HEK293 (cell line): ENCODE measurements at regions not wholly inside any gene's neighbourhood (a gene's known extent, or its start where the extent isn't known, plus 50 kb on each side); places are given as distances from the start of the nearest gene placed in this dataset.

Experiments
- CTCF ChIA-PET: fragments of 350-600 bp; formaldehyde crosslinking; extraction: SDS; loops from one replicate; lab custom pipeline; 2021; ENCODE audit warnings: antibody characterized with exemption; lab: Yijun Ruan, JAX
- POLR2A ChIA-PET: fragments of 300-600 bp; formaldehyde crosslinking; extraction: SDS; loops from one replicate; lab custom pipeline; 2020; ENCODE audit warnings: antibody characterized with exemption, inconsistent platforms; lab: Yijun Ruan, JAX
- H3K27ac ChIP-seq: fragments of 200-500 bp; sonication (Bioruptor generic); 2 replicates; pipeline ENCODE4 v1.5.1; 2014; ENCODE audit warnings: low read depth, low read length, control low read depth, inconsistent platforms; ENCODE audit errors: extremely low read depth
- H3K36me3 ChIP-seq, 2 experiments: fragments of 200-500 bp in 1 of 2; sonication (Bioruptor generic) in 1 of 2; 1 replicate in 1 of 2; 2 replicates in 1 of 2; pipeline ENCODE4 v1.5.1; 2014 to 2017; ENCODE audit warnings: inconsistent platforms in 2 of 2, low read length in 2 of 2; ENCODE audit not compliant: control insufficient read depth in 2 of 2, insufficient read depth in 1 of 2
- H3K4me1 ChIP-seq: fragments of 200-500 bp; sonication (Bioruptor generic); 2 replicates; pipeline ENCODE4 v1.5.1; 2014; ENCODE audit warnings: mild to moderate bottlenecking, low read length, inconsistent platforms; ENCODE audit not compliant: control insufficient read depth, insufficient read depth
- H3K4me3 ChIP-seq: 2 replicates; pipeline ENCODE4 v1.5.1; 2011; ENCODE audit warnings: low read depth, mild to moderate bottlenecking, control low read depth, low read length, moderate library complexity
- H3K9me3 ChIP-seq: fragments of 200-500 bp; sonication (Bioruptor generic); 2 replicates; pipeline ENCODE4 v1.5.1; 2014; ENCODE audit warnings: low read depth, low read length, inconsistent platforms; ENCODE audit not compliant: control insufficient read depth, insufficient read depth
- KLF1 ChIP-seq: fragments of 450-650 bp; formaldehyde crosslinking; IDR thresholded peaks from 2 replicates; pipeline ENCODE4 v1.5.1; 2016; ENCODE audit warnings: missing biosample characterization, missing genetic modification characterization
- REPIN1 ChIP-seq: fragments of 450-650 bp; formaldehyde crosslinking; IDR thresholded peaks from 2 replicates; pipeline ENCODE4 v1.5.1; 2017; ENCODE audit warnings: missing biosample characterization, missing genetic modification characterization, low read depth
- ZNF16 ChIP-seq: fragments of 450-650 bp; formaldehyde crosslinking; IDR thresholded peaks from 2 replicates; pipeline ENCODE4 v1.5.1; 2016; ENCODE audit warnings: low read depth, missing biosample characterization, missing genetic modification characterization
- ZNF223 ChIP-seq: fragments of 450-650 bp; formaldehyde crosslinking; IDR thresholded peaks from 2 replicates; pipeline ENCODE4 v1.5.1; 2016; ENCODE audit warnings: missing biosample characterization, missing genetic modification characterization
- ZNF266 ChIP-seq: fragments of 450-650 bp; formaldehyde crosslinking; IDR thresholded peaks from 2 replicates; pipeline ENCODE4 v1.5.1; 2016; ENCODE audit warnings: missing biosample characterization, missing genetic modification characterization, low read depth
- ZNF324 ChIP-seq: fragments of 450-650 bp; formaldehyde crosslinking; IDR thresholded peaks from 2 replicates; pipeline ENCODE4 v1.5.1; 2016; ENCODE audit warnings: missing biosample characterization, missing genetic modification characterization
- ZNF626 ChIP-seq: fragments of 450-650 bp; sonication (Bioruptor Pico); formaldehyde crosslinking; IDR thresholded peaks from 2 replicates; pipeline ENCODE4 v1.5.1; 2018; ENCODE audit warnings: missing biosample characterization, missing genetic modification characterization, inconsistent platforms
- ZNF777 ChIP-seq: fragments of 450-650 bp; formaldehyde crosslinking; IDR thresholded peaks from 2 replicates; pipeline ENCODE4 v1.5.1; 2017; ENCODE audit warnings: missing biosample characterization, missing genetic modification characterization, borderline replicate concordance
- ZSCAN16 ChIP-seq: fragments of 450-650 bp; formaldehyde crosslinking; IDR thresholded peaks from 2 replicates; pipeline ENCODE4 v1.5.1; 2016; ENCODE audit warnings: missing biosample characterization, missing genetic modification characterization
- TF ChIP-seq, protein P1 (sequence below): fragments of 450-650 bp; formaldehyde crosslinking; IDR thresholded peaks from 2 replicates; pipeline ENCODE4 v1.5.1; 2016; ENCODE audit warnings: missing biosample characterization, missing genetic modification characterization
- TF ChIP-seq, protein P2 (sequence below): fragments of 450-650 bp; formaldehyde crosslinking; conservative IDR thresholded peaks from 2 replicates; pipeline ENCODE4 v1.5.1; 2016; ENCODE audit warnings: low read depth, missing biosample characterization, missing genetic modification characterization
- TF ChIP-seq, protein P3 (sequence below): fragments of 450-650 bp; formaldehyde crosslinking; IDR thresholded peaks from 2 replicates; pipeline ENCODE4 v1.5.1; 2016; ENCODE audit warnings: missing biosample characterization, missing genetic modification characterization
- TF ChIP-seq, protein P4 (sequence below): fragments of 450-650 bp; formaldehyde crosslinking; IDR thresholded peaks from 2 replicates; pipeline ENCODE4 v1.5.1; 2017; ENCODE audit warnings: missing biosample characterization, missing genetic modification characterization
- TF ChIP-seq, protein P5 (sequence below): fragments of 450-650 bp; formaldehyde crosslinking; IDR thresholded peaks from 2 replicates; pipeline ENCODE4 v1.5.1; 2016; ENCODE audit warnings: missing biosample characterization, missing genetic modification characterization

DNA sequence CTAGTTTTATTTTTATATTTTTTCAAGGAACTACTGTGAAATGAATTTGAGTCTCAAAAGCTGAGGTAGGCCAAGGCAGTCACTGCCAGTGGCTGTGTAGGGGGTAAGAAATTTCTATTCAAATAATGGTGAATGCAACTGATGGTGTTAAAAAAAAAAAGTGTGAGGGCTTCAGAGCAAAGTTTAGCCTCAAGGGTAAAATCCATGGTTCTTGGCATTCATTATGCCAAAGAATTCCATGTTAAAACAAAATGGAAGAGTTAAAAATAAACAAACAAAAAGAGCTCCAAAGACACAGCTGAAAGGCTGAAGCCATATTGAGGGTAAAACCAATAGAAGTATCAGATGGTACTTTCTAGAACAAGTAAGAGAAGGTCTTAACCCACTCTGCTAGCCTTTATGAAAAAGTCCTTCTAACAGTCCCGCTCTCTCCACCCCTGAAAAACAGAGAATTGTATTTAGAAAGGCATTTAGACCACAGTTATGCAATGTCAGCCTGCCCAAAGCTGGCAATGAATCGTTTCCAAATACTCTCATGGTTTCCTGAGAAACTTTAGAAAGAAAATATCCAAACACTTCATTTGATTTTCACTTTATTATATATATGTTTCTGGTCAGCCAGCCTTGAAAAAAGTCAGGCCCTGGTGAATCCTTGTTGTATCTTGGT lies 158.4 kb upstream of the GMNC start:
- H3K27ac ChIP-seq, result no peak overlapping the region
- ChIA-PET CTCF (interaction anchor here (0.7 to 0.9 kb wide), 3 partner anchors 8 to 136 kb away, joined by 3 to 10 read pairs (median 4); no protein-coding TSS in a partner anchor), POLR2A (no interaction called here)
- TF ChIP-seq ZNF626 (tag by site-specific recombination), result no peak
- TF ChIP-seq, protein P1, sequence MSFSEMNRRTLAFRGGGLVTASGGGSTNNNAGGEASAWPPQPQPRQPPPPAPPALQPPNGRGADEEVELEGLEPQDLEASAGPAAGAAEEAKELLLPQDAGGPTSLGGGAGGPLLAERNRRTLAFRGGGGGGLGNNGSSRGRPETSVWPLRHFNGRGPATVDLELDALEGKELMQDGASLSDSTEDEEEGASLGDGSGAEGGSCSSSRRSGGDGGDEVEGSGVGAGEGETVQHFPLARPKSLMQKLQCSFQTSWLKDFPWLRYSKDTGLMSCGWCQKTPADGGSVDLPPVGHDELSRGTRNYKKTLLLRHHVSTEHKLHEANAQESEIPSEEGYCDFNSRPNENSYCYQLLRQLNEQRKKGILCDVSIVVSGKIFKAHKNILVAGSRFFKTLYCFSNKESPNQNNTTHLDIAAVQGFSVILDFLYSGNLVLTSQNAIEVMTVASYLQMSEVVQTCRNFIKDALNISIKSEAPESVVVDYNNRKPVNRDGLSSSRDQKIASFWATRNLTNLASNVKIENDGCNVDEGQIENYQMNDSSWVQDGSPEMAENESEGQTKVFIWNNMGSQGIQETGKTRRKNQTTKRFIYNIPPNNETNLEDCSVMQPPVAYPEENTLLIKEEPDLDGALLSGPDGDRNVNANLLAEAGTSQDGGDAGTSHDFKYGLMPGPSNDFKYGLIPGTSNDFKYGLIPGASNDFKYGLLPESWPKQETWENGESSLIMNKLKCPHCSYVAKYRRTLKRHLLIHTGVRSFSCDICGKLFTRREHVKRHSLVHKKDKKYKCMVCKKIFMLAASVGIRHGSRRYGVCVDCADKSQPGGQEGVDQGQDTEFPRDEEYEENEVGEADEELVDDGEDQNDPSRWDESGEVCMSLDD (tag by site-specific recombination), result no peak
- no peak for TF ChIP-seq ZNF266 (tag by site-specific recombination)
- TF ChIP-seq ZNF223 (tag by site-specific recombination), result no peak
- no peak for TF ChIP-seq KLF1 (tag by site-specific recombination)
- TF ChIP-seq ZNF16 (tag by site-specific recombination), result no peak
- TF ChIP-seq ZSCAN16, result no peak
- TF ChIP-seq ZNF777 (tag by site-specific recombination), result no peak
- TF ChIP-seq ZNF324 (tag by site-specific recombination), result no peak
- TF ChIP-seq, protein P2, sequence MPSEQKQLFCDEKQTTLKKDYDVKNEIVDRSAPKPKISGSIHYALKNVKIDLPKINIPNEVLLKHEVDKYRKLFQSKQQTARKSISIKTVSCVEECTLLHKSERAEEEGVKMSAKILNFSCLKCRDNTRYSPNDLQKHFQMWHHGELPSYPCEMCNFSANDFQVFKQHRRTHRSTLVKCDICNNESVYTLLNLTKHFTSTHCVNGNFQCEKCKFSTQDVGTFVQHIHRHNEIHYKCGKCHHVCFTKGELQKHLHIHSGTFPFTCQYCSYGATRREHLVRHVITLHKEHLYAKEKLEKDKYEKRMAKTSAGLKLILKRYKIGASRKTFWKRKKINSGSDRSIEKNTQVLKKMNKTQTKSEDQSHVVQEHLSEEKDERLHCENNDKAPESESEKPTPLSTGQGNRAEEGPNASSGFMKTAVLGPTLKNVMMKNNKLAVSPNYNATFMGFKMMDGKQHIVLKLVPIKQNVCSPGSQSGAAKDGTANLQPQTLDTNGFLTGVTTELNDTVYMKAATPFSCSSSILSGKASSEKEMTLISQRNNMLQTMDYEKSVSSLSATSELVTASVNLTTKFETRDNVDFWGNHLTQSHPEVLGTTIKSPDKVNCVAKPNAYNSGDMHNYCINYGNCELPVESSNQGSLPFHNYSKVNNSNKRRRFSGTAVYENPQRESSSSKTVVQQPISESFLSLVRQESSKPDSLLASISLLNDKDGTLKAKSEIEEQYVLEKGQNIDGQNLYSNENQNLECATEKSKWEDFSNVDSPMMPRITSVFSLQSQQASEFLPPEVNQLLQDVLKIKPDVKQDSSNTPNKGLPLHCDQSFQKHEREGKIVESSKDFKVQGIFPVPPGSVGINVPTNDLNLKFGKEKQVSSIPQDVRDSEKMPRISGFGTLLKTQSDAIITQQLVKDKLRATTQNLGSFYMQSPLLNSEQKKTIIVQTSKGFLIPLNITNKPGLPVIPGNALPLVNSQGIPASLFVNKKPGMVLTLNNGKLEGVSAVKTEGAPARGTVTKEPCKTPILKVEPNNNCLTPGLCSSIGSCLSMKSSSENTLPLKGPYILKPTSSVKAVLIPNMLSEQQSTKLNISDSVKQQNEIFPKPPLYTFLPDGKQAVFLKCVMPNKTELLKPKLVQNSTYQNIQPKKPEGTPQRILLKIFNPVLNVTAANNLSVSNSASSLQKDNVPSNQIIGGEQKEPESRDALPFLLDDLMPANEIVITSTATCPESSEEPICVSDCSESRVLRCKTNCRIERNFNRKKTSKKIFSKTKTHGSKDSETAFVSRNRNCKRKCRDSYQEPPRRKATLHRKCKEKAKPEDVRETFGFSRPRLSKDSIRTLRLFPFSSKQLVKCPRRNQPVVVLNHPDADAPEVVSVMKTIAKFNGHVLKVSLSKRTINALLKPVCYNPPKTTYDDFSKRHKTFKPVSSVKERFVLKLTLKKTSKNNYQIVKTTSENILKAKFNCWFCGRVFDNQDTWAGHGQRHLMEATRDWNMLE (tag by site-specific recombination), result no peak
- TF ChIP-seq, protein P3, sequence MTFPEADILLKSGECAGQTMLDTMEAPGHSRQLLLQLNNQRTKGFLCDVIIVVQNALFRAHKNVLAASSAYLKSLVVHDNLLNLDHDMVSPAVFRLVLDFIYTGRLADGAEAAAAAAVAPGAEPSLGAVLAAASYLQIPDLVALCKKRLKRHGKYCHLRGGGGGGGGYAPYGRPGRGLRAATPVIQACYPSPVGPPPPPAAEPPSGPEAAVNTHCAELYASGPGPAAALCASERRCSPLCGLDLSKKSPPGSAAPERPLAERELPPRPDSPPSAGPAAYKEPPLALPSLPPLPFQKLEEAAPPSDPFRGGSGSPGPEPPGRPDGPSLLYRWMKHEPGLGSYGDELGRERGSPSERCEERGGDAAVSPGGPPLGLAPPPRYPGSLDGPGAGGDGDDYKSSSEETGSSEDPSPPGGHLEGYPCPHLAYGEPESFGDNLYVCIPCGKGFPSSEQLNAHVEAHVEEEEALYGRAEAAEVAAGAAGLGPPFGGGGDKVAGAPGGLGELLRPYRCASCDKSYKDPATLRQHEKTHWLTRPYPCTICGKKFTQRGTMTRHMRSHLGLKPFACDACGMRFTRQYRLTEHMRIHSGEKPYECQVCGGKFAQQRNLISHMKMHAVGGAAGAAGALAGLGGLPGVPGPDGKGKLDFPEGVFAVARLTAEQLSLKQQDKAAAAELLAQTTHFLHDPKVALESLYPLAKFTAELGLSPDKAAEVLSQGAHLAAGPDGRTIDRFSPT (tag by site-specific recombination), result no peak
- TF ChIP-seq, protein P4, sequence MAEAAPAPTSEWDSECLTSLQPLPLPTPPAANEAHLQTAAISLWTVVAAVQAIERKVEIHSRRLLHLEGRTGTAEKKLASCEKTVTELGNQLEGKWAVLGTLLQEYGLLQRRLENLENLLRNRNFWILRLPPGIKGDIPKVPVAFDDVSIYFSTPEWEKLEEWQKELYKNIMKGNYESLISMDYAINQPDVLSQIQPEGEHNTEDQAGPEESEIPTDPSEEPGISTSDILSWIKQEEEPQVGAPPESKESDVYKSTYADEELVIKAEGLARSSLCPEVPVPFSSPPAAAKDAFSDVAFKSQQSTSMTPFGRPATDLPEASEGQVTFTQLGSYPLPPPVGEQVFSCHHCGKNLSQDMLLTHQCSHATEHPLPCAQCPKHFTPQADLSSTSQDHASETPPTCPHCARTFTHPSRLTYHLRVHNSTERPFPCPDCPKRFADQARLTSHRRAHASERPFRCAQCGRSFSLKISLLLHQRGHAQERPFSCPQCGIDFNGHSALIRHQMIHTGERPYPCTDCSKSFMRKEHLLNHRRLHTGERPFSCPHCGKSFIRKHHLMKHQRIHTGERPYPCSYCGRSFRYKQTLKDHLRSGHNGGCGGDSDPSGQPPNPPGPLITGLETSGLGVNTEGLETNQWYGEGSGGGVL (tag by site-specific recombination), result no peak
- TF ChIP-seq, protein P5, sequence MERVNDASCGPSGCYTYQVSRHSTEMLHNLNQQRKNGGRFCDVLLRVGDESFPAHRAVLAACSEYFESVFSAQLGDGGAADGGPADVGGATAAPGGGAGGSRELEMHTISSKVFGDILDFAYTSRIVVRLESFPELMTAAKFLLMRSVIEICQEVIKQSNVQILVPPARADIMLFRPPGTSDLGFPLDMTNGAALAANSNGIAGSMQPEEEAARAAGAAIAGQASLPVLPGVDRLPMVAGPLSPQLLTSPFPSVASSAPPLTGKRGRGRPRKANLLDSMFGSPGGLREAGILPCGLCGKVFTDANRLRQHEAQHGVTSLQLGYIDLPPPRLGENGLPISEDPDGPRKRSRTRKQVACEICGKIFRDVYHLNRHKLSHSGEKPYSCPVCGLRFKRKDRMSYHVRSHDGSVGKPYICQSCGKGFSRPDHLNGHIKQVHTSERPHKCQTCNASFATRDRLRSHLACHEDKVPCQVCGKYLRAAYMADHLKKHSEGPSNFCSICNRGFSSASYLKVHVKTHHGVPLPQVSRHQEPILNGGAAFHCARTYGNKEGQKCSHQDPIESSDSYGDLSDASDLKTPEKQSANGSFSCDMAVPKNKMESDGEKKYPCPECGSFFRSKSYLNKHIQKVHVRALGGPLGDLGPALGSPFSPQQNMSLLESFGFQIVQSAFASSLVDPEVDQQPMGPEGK (tag by site-specific recombination), result no peak
- TF ChIP-seq REPIN1 (tag by site-specific recombination), result no peak
- H3K36me3 ChIP-seq, result no peaks in the 10 kb centered on the region
- no peak overlapping the region for H3K4me3 ChIP-seq
- H3K9me3 ChIP-seq, result no peaks in the 10 kb centered on the region
- no peaks in the 10 kb centered on the region for H3K4me1 ChIP-seq
